Small intestine (tissue), 7 donors: ENCODE measurements at regions not wholly inside any gene's neighbourhood (a gene's known extent, or its start where the extent isn't known, plus 50 kb on each side); places are given as distances from the start of the nearest gene placed in this dataset.
"Not testable (repeated sequence)": the region's sequence is repeated elsewhere in the genome, so short reads cannot be mapped to it uniquely, and the experiment has no call there.

Source experiments
- DNase-seq, 2 donors: peaks; one replicate each; pipeline versions ENCODE4 v3.0.0 to v3.0.0-alpha.2; 2013
- FAIRE-seq: peaks from 2 replicates; lab custom pipeline; 2012; peaks lifted over from hg19 to GRCh38; lab: Jason Lieb, UNC
- H3K27ac ChIP-seq, 3 donors: one replicate each; pipeline ENCODE4 v1.5.1; 2013; ENCODE audit warnings: low read length in 2 of 3, mild to moderate bottlenecking in 2 of 3, control low read depth in 1 of 3, inconsistent platforms in 1 of 3, low read depth in 1 of 3, moderate library complexity in 1 of 3
- H3K27me3 ChIP-seq, 3 donors: one replicate each; pipeline ENCODE4 v1.6.1; 2013; ENCODE audit warnings: low read length in 3 of 3, inconsistent platforms in 1 of 3; ENCODE audit not compliant: control insufficient read depth in 3 of 3, insufficient read depth in 3 of 3
- H3K36me3 ChIP-seq, 3 donors: one replicate each; pipeline ENCODE4 v1.6.1; 2013; ENCODE audit warnings: low read length in 3 of 3, inconsistent platforms in 1 of 3, low read depth in 1 of 3, mild to moderate bottlenecking in 1 of 3, moderate library complexity in 1 of 3; ENCODE audit not compliant: control insufficient read depth in 3 of 3, insufficient read depth in 2 of 3
- H3K4me1 ChIP-seq, 3 donors: one replicate each; pipeline ENCODE4 v1.6.1; 2013; ENCODE audit warnings: low read length in 2 of 3, inconsistent platforms in 1 of 3, low read depth in 1 of 3, mild to moderate bottlenecking in 1 of 3, moderate library complexity in 1 of 3; ENCODE audit not compliant: control insufficient read depth in 3 of 3, insufficient read depth in 2 of 3
- H3K4me3 ChIP-seq, 3 donors: one replicate each; pipeline ENCODE4 v1.5.1; 2013; ENCODE audit warnings: low read length in 3 of 3, control low read depth in 1 of 3, inconsistent platforms in 1 of 3, low read depth in 1 of 3, mild to moderate bottlenecking in 1 of 3, moderate library complexity in 1 of 3
- H3K9me3 ChIP-seq, 2 donors: one replicate each; pipeline ENCODE4 v1.6.1; 2013; ENCODE audit warnings: low read depth in 1 of 2, low read length in 1 of 2; ENCODE audit not compliant: control insufficient read depth in 2 of 2, insufficient read depth in 1 of 2
- WGBS, 3 donors: extraction: QIAGEN DNeasy Blood & Tissue Kit; methylation state at CpG; one replicate each; pipeline ENCODE4 v1.1.7; 2013; 5-methylcytosine and 5-hydroxymethylcytosine counted together
- donor health status: healthy with polysubstance abuse.
- donor health status: control.
- donor health status: control.
- donor health status: Bipolar disorder and iron deficiency.
- donor health status: healthy.

DNA sequence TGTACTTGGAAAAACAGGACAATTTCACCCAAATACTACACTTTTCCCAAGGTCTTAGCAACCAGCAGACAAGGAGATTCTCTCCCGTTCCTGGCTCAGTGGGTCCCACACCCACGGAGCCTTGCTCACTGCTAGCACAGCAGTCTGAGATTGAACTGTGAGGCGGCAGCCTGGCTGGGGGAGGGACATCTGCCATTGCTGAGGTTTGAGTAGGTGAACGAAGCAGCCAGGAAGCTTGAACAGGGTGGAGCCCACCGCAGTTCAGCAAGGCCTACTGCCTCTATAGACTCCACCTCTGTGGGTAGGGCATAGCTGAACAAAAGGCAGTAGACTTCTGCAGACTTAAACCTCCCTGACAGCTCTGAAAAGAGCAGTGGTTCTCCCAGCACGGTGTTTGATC is 166.5 kb upstream of the TTC29 start:
- not testable (repeated sequence) for DNase-seq, H3K27me3 ChIP-seq, H3K4me3 ChIP-seq, FAIRE-seq, H3K36me3 ChIP-seq, H3K4me1 ChIP-seq, H3K27ac ChIP-seq, H3K9me3 ChIP-seq
- 72 to 73% (median 73%) methylated on average over 6 of the region's 6 CpGs for WGBS, 3 donors

DNA sequence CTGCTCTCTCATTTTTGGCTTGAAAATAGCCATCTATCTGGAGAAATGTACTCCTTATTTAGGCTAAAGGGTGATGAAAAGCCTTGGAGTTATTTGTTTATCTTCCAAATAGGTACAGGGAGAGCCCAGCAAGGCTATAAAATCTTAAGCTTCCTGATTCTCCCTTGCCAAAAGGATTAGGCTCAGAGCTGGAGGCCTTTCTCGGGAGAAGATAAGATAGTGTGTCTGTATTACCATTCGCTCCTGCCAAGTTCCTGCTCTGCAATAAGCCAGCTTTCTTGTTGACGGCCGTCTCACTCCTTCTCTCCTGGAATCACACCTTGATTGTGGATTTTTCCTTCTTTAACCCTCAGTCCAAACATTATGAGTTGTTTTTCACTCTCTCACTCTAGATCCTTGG is 171.8 kb upstream of the TTC29 start:
- FAIRE-seq = no peak
- WGBS, 3 donors = 7 to 26% (median 21%) methylated on average over 4 of the region's 4 CpGs
- H3K27me3 ChIP-seq = no peaks in the 10 kb centered on the region
- H3K27ac ChIP-seq = no peak overlapping the region
- H3K36me3 ChIP-seq = no peaks in the 10 kb centered on the region
- H3K4me1 ChIP-seq = peaks cover 0 to 2% (median 0%) of the 10 kb centered on the region in 3 donors
- peaks cover 0 to 2% of the 10 kb centered on the region in 2 donors for H3K9me3 ChIP-seq
- H3K4me3 ChIP-seq = no peak overlapping the region
- peak in 1 of 2 donors; percentile 68 for DNase-seq

DNA sequence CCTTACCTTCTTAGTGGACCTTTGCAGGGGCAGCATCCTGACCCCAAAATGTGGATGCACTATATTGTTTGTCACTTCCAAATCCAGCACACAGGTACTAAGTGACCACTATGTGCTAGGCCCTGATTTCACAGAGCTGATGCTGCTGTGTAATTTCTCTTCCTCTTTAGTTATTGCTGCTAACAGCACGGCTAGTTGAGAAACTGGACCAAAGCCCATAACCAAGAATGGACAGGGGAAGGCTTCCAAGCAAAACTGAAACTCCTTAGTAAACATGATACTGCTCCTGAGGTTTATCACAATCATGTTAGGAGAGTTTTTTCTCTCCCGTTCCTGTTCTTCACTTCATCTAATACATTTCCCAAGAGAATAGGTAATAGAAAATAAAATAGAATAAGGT is 172.9 kb upstream of the TTC29 start:
- 5 to 15% (median 7%) methylated on average over 2 of the region's 2 CpGs for WGBS, 3 donors
- no peaks in the 10 kb centered on the region for H3K27me3 ChIP-seq
- peaks cover 0 to 2% of the 10 kb centered on the region in 2 donors for H3K9me3 ChIP-seq
- FAIRE-seq = no peak
- no peaks in the 10 kb centered on the region for H3K36me3 ChIP-seq
- H3K4me3 ChIP-seq = no peak overlapping the region
- peak in 1 of 2 donors; percentile 19 for DNase-seq
- no peak overlapping the region for H3K27ac ChIP-seq
- H3K4me1 ChIP-seq = peaks cover 0 to 2% (median 0%) of the 10 kb centered on the region in 3 donors

DNA sequence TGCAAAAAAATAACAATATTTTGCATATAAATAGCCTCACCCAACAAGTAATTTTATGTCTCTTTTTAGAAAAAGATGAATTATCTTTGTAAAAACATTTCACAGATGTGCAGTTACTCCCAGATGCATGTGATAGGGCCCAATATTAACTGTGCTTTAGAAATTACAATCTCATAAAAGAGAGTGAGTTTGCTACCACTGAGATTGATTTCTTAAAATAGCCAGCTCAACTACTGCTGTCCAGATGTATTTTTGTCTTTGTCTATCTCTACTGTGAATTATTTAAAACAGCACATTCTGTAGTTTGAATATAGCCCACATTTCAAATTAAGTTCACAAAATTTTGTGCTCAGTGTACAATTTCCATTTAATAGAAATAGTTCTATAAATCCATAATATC is 177.0 kb upstream of the TTC29 start:
- DNase-seq (no peak), FAIRE-seq (no peak)
- no peaks in the 10 kb centered on the region for H3K9me3 ChIP-seq
- H3K27me3 ChIP-seq = no peaks in the 10 kb centered on the region
- H3K4me1 ChIP-seq = peaks cover 0 to under 1% (median 0%) of the 10 kb centered on the region in 3 donors
- no peaks in the 10 kb centered on the region for H3K36me3 ChIP-seq
- no peak overlapping the region for H3K4me3 ChIP-seq
- H3K27ac ChIP-seq = no peak overlapping the region

DNA sequence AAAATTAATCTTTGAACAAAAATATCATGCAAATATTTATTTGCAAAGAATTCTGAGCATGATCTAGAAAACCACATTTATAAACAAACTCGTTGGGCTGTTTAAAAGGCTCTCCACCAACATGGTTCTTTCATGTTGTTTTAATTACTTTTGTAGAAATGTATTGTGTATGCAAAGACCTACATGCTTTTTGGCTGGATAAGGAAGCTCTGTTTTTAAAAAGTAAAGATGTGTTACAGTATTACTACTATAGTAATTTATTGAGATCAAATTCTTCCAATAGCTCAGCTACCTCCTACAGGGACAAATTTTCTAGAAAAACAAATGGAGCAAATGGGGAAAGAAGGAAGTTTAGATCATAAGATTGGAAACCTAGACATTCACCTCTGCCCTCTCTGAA is 177.5 kb upstream of the TTC29 start:
- Histone ChIP-seq H3K27me3 (no peaks in the 10 kb centered on the region), H3K27ac (no peak overlapping the region), H3K9me3 (no peaks in the 10 kb centered on the region), H3K36me3 (no peaks in the 10 kb centered on the region), H3K4me1 (no peaks in the 10 kb centered on the region), H3K4me3 (no peak overlapping the region)
- 45 to 60% (median 55%) methylated on average over 1 of the region's 1 CpG for WGBS, 3 donors
- FAIRE-seq = no peak
- DNase-seq = no peak

DNA sequence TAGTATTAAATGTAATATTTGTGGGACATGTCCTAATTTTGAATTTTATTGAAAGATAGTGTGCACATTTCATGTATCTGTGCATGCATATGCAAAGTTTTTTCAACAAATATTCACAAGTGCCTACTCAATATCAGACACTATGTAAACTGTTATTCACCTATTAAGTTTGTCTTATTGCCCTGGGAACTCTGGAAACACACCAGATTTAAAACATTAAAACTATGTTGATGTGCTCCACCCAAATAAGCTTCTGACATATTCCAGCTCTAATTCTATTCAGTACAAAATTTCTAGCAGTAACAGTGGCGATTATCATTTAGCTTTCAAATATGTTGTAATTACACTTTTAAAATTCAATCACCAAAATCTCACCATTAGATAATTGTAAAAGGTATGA is 183.1 kb upstream of the TTC29 start:
- FAIRE-seq (no peak), DNase-seq (no peak)
- Histone ChIP-seq H3K36me3 (no peaks in the 10 kb centered on the region), H3K4me3 (no peak overlapping the region), H3K27ac (no peak overlapping the region), H3K27me3 (no peaks in the 10 kb centered on the region), H3K9me3 (no peaks in the 10 kb centered on the region), H3K4me1 (no peaks in the 10 kb centered on the region)
- 89 to 98% (median 91%) methylated on average over 1 of the region's 1 CpG for WGBS, 3 donors

DNA sequence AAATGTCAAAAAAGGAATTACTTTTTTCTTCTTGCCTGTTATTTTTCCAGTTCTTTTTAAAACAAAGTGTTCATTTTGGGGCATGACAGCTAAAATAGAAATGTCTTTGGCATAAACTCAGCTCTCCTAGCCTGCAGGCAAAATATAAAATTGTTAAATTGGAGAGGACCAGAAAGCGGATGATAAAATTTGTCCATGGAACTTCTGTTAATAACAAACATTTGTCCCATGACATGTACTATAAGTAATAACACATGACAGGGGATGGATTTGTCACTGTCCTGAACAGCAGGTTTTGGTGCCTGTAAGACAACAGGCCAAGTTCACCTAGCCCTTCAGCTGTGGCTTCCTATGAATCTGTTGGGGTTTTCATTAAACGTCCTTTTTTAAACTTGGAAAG is 184.0 kb upstream of the TTC29 start:
- no peak for DNase-seq

DNA sequence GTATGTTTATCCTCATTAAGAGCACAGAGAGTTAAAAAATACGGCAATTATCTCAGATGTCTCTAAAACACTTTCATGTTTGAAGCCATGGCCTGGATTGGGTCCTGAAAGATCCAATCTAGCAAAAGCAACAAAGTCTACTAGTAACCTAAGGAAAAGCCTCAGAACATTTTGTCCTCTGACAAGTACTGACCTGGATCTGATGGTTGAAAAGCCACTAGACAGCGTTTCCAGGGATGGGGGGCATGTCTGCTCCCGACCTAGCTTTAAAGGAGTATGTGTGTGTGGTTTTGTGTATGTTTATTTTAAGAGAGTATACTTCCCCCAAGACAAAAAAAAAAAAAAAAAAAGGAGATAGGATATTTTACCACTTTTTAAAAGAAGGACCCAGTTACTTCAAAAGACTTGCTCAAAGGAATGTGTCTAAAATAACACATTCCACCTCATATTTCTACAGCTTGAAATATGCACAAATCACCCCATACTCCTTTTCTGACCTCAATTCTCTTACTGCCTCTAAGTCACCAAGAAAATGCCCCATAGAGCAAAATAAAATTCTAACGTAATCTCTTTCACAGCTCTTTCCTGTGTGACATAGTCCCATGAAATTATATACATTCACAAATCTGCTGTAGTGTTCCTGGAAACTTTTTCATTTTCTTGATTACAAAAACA is 189.0 kb upstream of the TTC29 start:
- FAIRE-seq (no peak), DNase-seq (no peak)
- Histone ChIP-seq H3K27me3 (no peaks in the 10 kb centered on the region), H3K36me3 (no peaks in the 10 kb centered on the region), H3K4me3 (no peak overlapping the region), H3K4me1 (no peaks in the 10 kb centered on the region), H3K9me3 (no peaks in the 10 kb centered on the region), H3K27ac (no peak overlapping the region)
- WGBS, 3 donors = 64 to 78% (median 71%) methylated on average over 4 of the region's 4 CpGs

More for the DNA sequence above, 184.0 kb upstream of the TTC29 start:
- no peaks in the 10 kb centered on the region for H3K9me3 ChIP-seq
- no peak overlapping the region for H3K4me3 ChIP-seq
- H3K4me1 ChIP-seq = no peaks in the 10 kb centered on the region
- no peaks in the 10 kb centered on the region for H3K36me3 ChIP-seq
- no peaks in the 10 kb centered on the region for H3K27me3 ChIP-seq
- 78 to 87% (median 83%) methylated on average over 2 of the region's 2 CpGs for WGBS, 3 donors
- H3K27ac ChIP-seq = no peak overlapping the region
- FAIRE-seq = no peak

DNA sequence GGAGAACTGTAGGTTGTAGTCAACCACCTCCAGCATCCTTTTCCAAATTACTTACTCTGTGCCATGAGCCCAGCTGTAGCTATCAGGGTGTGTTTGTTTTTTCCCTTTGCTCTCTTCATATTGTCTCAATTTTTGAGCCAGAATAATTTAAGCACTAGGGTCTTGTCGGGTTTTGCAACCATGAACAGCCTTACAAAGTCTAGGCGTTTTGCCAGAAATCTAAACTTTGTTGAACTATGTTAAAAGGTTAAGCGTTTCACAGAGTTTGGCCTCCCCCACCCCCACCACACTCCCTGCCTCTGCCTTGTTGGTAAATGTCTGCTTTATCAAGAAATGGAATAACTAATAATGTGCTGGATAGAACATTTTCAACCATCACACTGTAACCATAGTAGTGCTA is 190.6 kb upstream of the TTC29 start:
- Histone ChIP-seq H3K4me1 (no peaks in the 10 kb centered on the region), H3K27me3 (no peaks in the 10 kb centered on the region), H3K27ac (no peak overlapping the region), H3K36me3 (no peaks in the 10 kb centered on the region), H3K9me3 (no peaks in the 10 kb centered on the region), H3K4me3 (no peak overlapping the region)
- WGBS, 3 donors = 58 to 71% (median 58%) methylated on average over 3 of the region's 3 CpGs
- FAIRE-seq (no peak), DNase-seq (peak in 1 of 2 donors; percentile 19)
